Panc1 (cell line): ENCODE measurements at regions not wholly inside any gene's neighbourhood (a gene's known extent, or its start where the extent isn't known, plus 50 kb on each side); places are given as distances from the start of the nearest gene placed in this dataset.

ENCODE experiments used
- ATAC-seq: fragments of 200-7000 bp; cut with Tn5 transposase; 2 replicates; pipeline ENCODE4 v1.9.1; 2020; ENCODE audit warnings: mild to moderate bottlenecking, moderate library complexity
- BruUV-seq: library from RNA; stranded (reverse); fragments of 400-500 nt; replicated peaks from 2 replicates; lab custom pipeline; 2021; lab: Mats Ljungman, UMichigan
- CTCF ChIA-PET: fragments of 300-600 bp; sonication (Branson Sonifier 250); formaldehyde crosslinking; loops from one replicate; lab custom pipeline; 2022; ENCODE audit warnings: antibody characterized with exemption; lab: Charles Lee
- POLR2A ChIA-PET: fragments of 300-600 bp; sonication (Branson Sonifier 250); formaldehyde crosslinking; loops from one replicate; lab custom pipeline; 2022; ENCODE audit warnings: antibody characterized with exemption; lab: Charles Lee
- DNase-seq: peaks from one replicate; pipeline ENCODE4 v3.0.0-alpha.2; 2010; ENCODE audit warnings: low read depth, low spot score
- H3K27ac ChIP-seq: 2 replicates; pipeline ENCODE4 v1.5.1; 2011; ENCODE audit warnings: mild to moderate bottlenecking, low read length, inconsistent platforms
- H3K27me3 ChIP-seq: fragments of 200-500 bp; sonication (Bioruptor generic); 2 replicates; pipeline ENCODE4 v1.6.0; 2014; ENCODE audit warnings: low read length, inconsistent platforms; ENCODE audit not compliant: control insufficient read depth, insufficient read depth
- H3K36me3 ChIP-seq: fragments of 200-500 bp; sonication (Bioruptor generic); 2 replicates; pipeline ENCODE4 v1.5.1; 2014; ENCODE audit warnings: inconsistent platforms, mild to moderate bottlenecking, low read length, moderate library complexity; ENCODE audit not compliant: control insufficient read depth, insufficient read depth
- H3K4me1 ChIP-seq: 2 replicates; pipeline ENCODE4 v1.5.1; 2011; ENCODE audit warnings: inconsistent platforms, mild to moderate bottlenecking, low read length, moderate library complexity; ENCODE audit not compliant: control insufficient read depth, insufficient read depth
- H3K4me3 ChIP-seq, 2 experiments: 2 replicates each; pipeline ENCODE4 v1.5.1; 2011 to 2012; ENCODE audit warnings: low read depth in 2 of 2, low read length in 2 of 2, mild to moderate bottlenecking in 2 of 2, inconsistent platforms in 1 of 2, moderate library complexity in 1 of 2
- H3K9me3 ChIP-seq: fragments of 200-500 bp; sonication (Bioruptor generic); 2 replicates; pipeline ENCODE4 v1.5.1; 2014; ENCODE audit warnings: low read depth, mild to moderate bottlenecking, inconsistent platforms, low read length, moderate library complexity; ENCODE audit not compliant: control insufficient read depth, insufficient read depth
- POLR2AphosphoS5 ChIP-seq: IDR thresholded peaks from 2 replicates; pipeline ENCODE4 v1.6.1; 2012; ENCODE audit warnings: mild to moderate bottlenecking, low read depth, low read length, moderate library complexity
- SIN3A ChIP-seq: IDR thresholded peaks from 2 replicates; pipeline ENCODE4 v1.6.1; 2012; ENCODE audit warnings: low read depth, mild to moderate bottlenecking, low read length, moderate library complexity, borderline replicate concordance; ENCODE audit not compliant: insufficient read depth
- TCF7L2 ChIP-seq: IDR thresholded peaks from 2 replicates; pipeline ENCODE4 v1.6.1; 2011; ENCODE audit warnings: mild to moderate bottlenecking, low read depth, low read length, inconsistent platforms
- in situ Hi-C: cut with HindIII; loops from 2 replicates; pipeline ENCODE4 v1.10.0; 2016; ENCODE audit warnings: low sequenced_read_pairs, low pct_unique_long_range_greater_than_20kb
- intact Hi-C: fragments of 100-400 bp; cut with micrococcal nuclease; formaldehyde crosslinking; loops from one replicate; pipeline ENCODE4 v1.10.0; 2022; ENCODE audit not compliant: unreplicated experiment
- TF ChIP-seq, protein P1 (sequence below): fragments of 450-650 bp; IDR thresholded peaks from 2 replicates; pipeline ENCODE4 v1.5.1; 2017; ENCODE audit warnings: mild to moderate bottlenecking
- TF ChIP-seq, protein P2 (sequence below), 2 experiments: IDR thresholded peaks; 2 replicates each; pipeline ENCODE4 v1.6.1; 2011 to 2012; ENCODE audit warnings: low read depth in 2 of 2, control low read depth in 1 of 2, low read length in 1 of 2, mild to moderate bottlenecking in 1 of 2, moderate library complexity in 1 of 2; ENCODE audit not compliant: insufficient read depth in 1 of 2

DNA sequence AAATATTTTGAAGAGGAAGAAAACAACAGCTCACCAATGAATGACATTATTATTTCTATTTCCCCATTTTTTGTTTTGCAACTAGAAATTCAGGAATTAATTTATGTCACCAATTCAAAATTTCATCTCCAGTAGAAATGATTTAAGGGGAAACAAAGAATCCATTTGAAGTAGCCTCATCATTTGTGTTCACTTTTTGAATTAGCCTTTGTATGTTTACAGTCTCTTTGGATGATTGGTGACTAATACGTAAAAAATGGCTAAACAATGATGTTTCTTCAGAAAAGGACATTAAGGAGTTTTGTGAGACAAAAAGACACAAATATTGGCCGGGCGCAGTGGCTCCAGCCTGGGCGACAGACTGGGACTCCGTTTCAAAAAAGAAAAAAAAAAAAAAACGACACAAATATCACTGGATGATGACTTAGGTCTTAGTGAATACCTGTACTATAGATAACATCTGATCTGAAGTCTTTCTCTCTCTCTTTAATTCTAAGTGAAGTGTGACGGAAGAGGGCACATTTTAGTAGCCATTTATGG is 313.2 kb downstream of the PIK3C3 start:
- intact Hi-C loops = no loop called here
- DNase-seq = no peak
- TF ChIP-seq TCF7L2 = no peak
- TF ChIP-seq, protein P1, sequence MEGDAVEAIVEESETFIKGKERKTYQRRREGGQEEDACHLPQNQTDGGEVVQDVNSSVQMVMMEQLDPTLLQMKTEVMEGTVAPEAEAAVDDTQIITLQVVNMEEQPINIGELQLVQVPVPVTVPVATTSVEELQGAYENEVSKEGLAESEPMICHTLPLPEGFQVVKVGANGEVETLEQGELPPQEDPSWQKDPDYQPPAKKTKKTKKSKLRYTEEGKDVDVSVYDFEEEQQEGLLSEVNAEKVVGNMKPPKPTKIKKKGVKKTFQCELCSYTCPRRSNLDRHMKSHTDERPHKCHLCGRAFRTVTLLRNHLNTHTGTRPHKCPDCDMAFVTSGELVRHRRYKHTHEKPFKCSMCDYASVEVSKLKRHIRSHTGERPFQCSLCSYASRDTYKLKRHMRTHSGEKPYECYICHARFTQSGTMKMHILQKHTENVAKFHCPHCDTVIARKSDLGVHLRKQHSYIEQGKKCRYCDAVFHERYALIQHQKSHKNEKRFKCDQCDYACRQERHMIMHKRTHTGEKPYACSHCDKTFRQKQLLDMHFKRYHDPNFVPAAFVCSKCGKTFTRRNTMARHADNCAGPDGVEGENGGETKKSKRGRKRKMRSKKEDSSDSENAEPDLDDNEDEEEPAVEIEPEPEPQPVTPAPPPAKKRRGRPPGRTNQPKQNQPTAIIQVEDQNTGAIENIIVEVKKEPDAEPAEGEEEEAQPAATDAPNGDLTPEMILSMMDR = no peak
- Histone ChIP-seq H3K4me1 (no peaks in the 10 kb centered on the region), H3K27ac (no peak overlapping the region), H3K9me3 (no peaks in the 10 kb centered on the region), H3K4me3 (no peak overlapping the region), H3K36me3 (no peaks in the 10 kb centered on the region), H3K27me3 (no peaks in the 10 kb centered on the region)
- no TSS peak for BruUV-seq
- CTCF ChIA-PET = no interaction called here
- POLR2A ChIA-PET = no interaction called here
- ATAC-seq = no peak
- in situ Hi-C loops = no loop called here

DNA sequence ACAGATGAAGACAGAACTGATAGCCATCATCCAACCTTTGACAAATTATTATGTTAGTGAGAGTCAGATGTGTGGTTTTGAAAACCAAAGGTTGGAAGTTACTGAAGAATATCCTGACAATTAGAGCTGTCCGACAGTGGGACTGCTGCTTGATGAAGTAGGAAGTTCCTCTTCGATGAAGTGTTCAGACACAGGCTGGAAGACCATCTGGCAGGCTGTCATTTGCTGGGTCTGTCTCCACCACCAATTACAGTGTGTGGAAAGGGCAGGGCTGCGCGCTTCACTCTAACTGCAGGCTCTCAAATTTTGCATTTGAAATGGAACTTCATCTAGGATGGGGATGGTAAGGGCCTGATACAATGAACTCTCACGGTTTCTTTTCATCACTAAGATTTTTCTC is 313.8 kb downstream of the PIK3C3 start:
- H3K27me3 ChIP-seq = no peaks in the 10 kb centered on the region
- BruUV-seq = no TSS peak
- DNase-seq = no peak
- in situ Hi-C loops = no loop called here
- TF ChIP-seq, protein P2, sequence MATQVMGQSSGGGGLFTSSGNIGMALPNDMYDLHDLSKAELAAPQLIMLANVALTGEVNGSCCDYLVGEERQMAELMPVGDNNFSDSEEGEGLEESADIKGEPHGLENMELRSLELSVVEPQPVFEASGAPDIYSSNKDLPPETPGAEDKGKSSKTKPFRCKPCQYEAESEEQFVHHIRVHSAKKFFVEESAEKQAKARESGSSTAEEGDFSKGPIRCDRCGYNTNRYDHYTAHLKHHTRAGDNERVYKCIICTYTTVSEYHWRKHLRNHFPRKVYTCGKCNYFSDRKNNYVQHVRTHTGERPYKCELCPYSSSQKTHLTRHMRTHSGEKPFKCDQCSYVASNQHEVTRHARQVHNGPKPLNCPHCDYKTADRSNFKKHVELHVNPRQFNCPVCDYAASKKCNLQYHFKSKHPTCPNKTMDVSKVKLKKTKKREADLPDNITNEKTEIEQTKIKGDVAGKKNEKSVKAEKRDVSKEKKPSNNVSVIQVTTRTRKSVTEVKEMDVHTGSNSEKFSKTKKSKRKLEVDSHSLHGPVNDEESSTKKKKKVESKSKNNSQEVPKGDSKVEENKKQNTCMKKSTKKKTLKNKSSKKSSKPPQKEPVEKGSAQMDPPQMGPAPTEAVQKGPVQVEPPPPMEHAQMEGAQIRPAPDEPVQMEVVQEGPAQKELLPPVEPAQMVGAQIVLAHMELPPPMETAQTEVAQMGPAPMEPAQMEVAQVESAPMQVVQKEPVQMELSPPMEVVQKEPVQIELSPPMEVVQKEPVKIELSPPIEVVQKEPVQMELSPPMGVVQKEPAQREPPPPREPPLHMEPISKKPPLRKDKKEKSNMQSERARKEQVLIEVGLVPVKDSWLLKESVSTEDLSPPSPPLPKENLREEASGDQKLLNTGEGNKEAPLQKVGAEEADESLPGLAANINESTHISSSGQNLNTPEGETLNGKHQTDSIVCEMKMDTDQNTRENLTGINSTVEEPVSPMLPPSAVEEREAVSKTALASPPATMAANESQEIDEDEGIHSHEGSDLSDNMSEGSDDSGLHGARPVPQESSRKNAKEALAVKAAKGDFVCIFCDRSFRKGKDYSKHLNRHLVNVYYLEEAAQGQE (IDR thresholded peaks at IDR 0.05; ENCODE audit: insufficient read depth in 1 of 2, low read depth in 2 of 2, low read length in 1 of 2) = no peak
- TF ChIP-seq, protein P1 = no peak
- TF ChIP-seq SIN3A (no peak), POLR2AphosphoS5 (no peak), TCF7L2 (no peak)
- ChIA-PET CTCF (no interaction called here), POLR2A (no interaction called here)
- intact Hi-C loops = no loop called here
- H3K4me1 ChIP-seq = no peaks in the 10 kb centered on the region
- ATAC-seq = no peak
- no peak overlapping the region for H3K4me3 ChIP-seq
- H3K9me3 ChIP-seq = no peaks in the 10 kb centered on the region
- no peak overlapping the region for H3K27ac ChIP-seq
- H3K36me3 ChIP-seq = no peaks in the 10 kb centered on the region
